MM.1S (cell line): ENCODE measurements at regions not wholly inside any gene's neighbourhood (a gene's known extent, or its start where the extent isn't known, plus 50 kb on each side); places are given as distances from the start of the nearest gene placed in this dataset.

Experiments
- EZH2 ChIP-seq: fragments of 300-600 bp; sonication (generic); optimal IDR thresholded peaks from 2 replicates; pipeline ENCODE3; 2017; ENCODE audit warnings: low read depth, mild to moderate bottlenecking, antibody characterized with exemption, low read length, mixed read lengths
- TF ChIP-seq, protein P1 (sequence below): fragments of 300-600 bp; sonication (generic); IDR thresholded peaks from 2 replicates; pipeline ENCODE4 v1.5.1; 2016; ENCODE audit warnings: antibody characterized with exemption, low read length, mixed read lengths

DNA sequence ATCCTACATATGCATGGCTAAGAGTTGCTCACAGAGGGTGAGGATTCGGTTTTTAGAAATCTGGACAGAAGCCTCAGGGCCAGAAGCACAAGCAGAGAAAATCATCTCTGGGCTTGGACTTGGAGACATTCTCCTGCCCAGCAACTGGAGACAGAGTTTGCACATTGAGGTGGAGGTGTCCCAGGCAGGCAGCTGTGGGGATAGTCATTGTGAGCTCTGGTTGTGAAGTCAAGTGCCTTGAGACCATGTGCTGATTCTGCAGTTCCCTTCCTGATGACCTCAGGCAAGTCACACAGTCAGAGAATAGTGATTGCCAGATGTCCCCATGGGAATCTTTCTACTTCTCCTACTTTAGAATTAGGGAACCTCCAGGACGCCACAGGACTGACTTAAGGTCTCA, 108.4 kb upstream of the LDAH start:
- TF ChIP-seq, protein P1, sequence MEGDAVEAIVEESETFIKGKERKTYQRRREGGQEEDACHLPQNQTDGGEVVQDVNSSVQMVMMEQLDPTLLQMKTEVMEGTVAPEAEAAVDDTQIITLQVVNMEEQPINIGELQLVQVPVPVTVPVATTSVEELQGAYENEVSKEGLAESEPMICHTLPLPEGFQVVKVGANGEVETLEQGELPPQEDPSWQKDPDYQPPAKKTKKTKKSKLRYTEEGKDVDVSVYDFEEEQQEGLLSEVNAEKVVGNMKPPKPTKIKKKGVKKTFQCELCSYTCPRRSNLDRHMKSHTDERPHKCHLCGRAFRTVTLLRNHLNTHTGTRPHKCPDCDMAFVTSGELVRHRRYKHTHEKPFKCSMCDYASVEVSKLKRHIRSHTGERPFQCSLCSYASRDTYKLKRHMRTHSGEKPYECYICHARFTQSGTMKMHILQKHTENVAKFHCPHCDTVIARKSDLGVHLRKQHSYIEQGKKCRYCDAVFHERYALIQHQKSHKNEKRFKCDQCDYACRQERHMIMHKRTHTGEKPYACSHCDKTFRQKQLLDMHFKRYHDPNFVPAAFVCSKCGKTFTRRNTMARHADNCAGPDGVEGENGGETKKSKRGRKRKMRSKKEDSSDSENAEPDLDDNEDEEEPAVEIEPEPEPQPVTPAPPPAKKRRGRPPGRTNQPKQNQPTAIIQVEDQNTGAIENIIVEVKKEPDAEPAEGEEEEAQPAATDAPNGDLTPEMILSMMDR: no peak
- TF ChIP-seq EZH2: no peak
